Gastrocnemius medialis (tissue), 4 donors: ENCODE measurements at regions not wholly inside any gene's neighbourhood (a gene's known extent, or its start where the extent isn't known, plus 50 kb on each side); places are given as distances from the start of the nearest gene placed in this dataset.

Experiments used
- CTCF ChIP-seq, 5 experiments: fragments of 450-650 bp in 3 of 5; fragments of 200-600 bp in 2 of 5; sonication (generic) in 2 of 5; IDR thresholded peaks in 4 of 5; conservative IDR thresholded peaks in 1 of 5; 1 replicate in 4 of 5; 2 replicates in 1 of 5; pipeline ENCODE4 v1.5.1; 2016 to 2019; ENCODE audit warnings: antibody characterized with exemption in 5 of 5, mild to moderate bottlenecking in 3 of 5, moderate library complexity in 3 of 5
- POLR2A ChIP-seq, 2 donors: fragments of 450-650 bp; IDR thresholded peaks; one replicate each; pipeline ENCODE4 v1.6.1; 2017; ENCODE audit warnings: antibody characterized with exemption in 2 of 2, mild to moderate bottlenecking in 2 of 2, moderate library complexity in 2 of 2

- TF ChIP-seq CTCF (IDR thresholded peaks at IDR 0.05 in 4 of 5, conservative IDR thresholded peaks at IDR 0.05 in 1 of 5) = no peak
- no peak for TF ChIP-seq POLR2A (IDR thresholded peaks at IDR 0.05)
Observed at GRCh38 chr13:29674532-29674931, 79.0 kb upstream of the SLC7A1 start.
